ENCODE measurements at regions not wholly inside any gene's neighbourhood (a gene's known extent, or its start where the extent isn't known, plus 50 kb on each side); places are given as distances from the start of the nearest gene placed in this dataset.

GRCh38 chr1:239617259-239617658 is 230.9 kb downstream of the CHRM3 start:
- Histone ChIP-seq H3K79me2 (ENCODE audit: control insufficient read depth, insufficient read depth, low read length) (no peaks in the 10 kb centered on the region), H3K27ac (ENCODE audit: extremely low read depth, low read depth, low read length) (no peak overlapping the region), H3K4me1 (replicated peaks in 1 of 2; ENCODE audit: control insufficient read depth in 2 of 2, insufficient read depth in 2 of 2, low read length in 2 of 2) (no peaks in the 10 kb centered on the region), H3K9me3 (replicated peaks; ENCODE audit: control insufficient read depth, insufficient read depth, low read depth, low read length) (no peaks in the 10 kb centered on the region), H3K9ac (ENCODE audit: insufficient read depth in 1 of 2, low read depth in 2 of 2, low read length in 2 of 2) (no peak overlapping the region), H3K9me1 (ENCODE audit: control insufficient read depth, insufficient read depth, low read length) (no peaks in the 10 kb centered on the region), H3K4me3 (no peak overlapping the region), H3K27me3 (ENCODE audit: control insufficient read depth in 2 of 2, insufficient read depth in 2 of 2, low read length in 2 of 2) (no peaks in the 10 kb centered on the region), H3K36me3 (ENCODE audit: control insufficient read depth, insufficient read depth, low read length) (no peaks in the 10 kb centered on the region), H3K4me2 (ENCODE audit: insufficient read depth, low read length) (no peak overlapping the region), H4K20me1 (replicated peaks; ENCODE audit: control insufficient read depth, insufficient read depth, low read length) (no peaks in the 10 kb centered on the region), H2AFZ (ENCODE audit: low read depth, low read length) (no peak overlapping the region)
- BruUV-seq (replicated peaks): no TSS peak
- POLR2A ChIA-PET: no interaction called here
- under 1% methylated on average over 6 of the region's 6 CpGs for WGBS (ENCODE audit: insufficient coverage, low coverage, missing lambda C conversion rate)
- intact Hi-C loops (cut with micrococcal nuclease) (no loop called here), in situ Hi-C loops (cut with MboI) (no loop called here)
- no peak for FAIRE-seq
- CTCF ChIA-PET (ENCODE audit: low intra/inter-chr PET ratio): no interaction called here
- ATAC-seq: no peak
- DNase-seq (ENCODE audit: extremely low read depth in 1 of 4, low spot score in 3 of 4): no peak
- TF ChIP-seq CREB3 (tag; conservative IDR thresholded peaks at IDR 0.05; ENCODE audit: low read depth) (no peak), ELF4 (CRISPR knock-in tag; IDR thresholded peaks at IDR 0.05) (no peak), ZNF609 (CRISPR knock-in tag; IDR thresholded peaks at IDR 0.05; ENCODE audit: borderline replicate concordance) (no peak), ZNF165 (CRISPR knock-in tag; IDR thresholded peaks at IDR 0.05; ENCODE audit: borderline replicate concordance) (no peak), FOXO4 (CRISPR knock-in tag; IDR thresholded peaks at IDR 0.05) (no peak), LEF1 (IDR thresholded peaks at IDR 0.05) (no peak), DPF2 (IDR thresholded peaks at IDR 0.05) (no peak), FOXP4 (CRISPR knock-in tag; IDR thresholded peaks at IDR 0.05; ENCODE audit: borderline replicate concordance) (no peak), NELFE (IDR thresholded peaks at IDR 0.05; ENCODE audit: insufficient read depth, insufficient read length) (no peak), TCF3 (CRISPR knock-in tag; IDR thresholded peaks at IDR 0.05) (no peak), EGR1 (conservative IDR thresholded peaks at IDR 0.05) (no peak), HMGN3 (IDR thresholded peaks at IDR 0.05; ENCODE audit: borderline replicate concordance, extremely low read depth, insufficient read length, low read depth, low read length) (no peak), THRA (IDR thresholded peaks at IDR 0.05) (no peak)

Data from K562 (cell line).